C4-2B (cell line): ENCODE measurements at regions not wholly inside any gene's neighbourhood (a gene's known extent, or its start where the extent isn't known, plus 50 kb on each side); places are given as distances from the start of the nearest gene placed in this dataset.

Experiments
- CTCF ChIP-seq: fragments of 450-650 bp; conservative IDR thresholded peaks from 2 replicates; pipeline ENCODE4 v1.5.1; 2017; ENCODE audit warnings: mild to moderate bottlenecking
- ZFX ChIP-seq: fragments of 450-650 bp; IDR thresholded peaks from 2 replicates; pipeline ENCODE4 v1.6.1; 2017

GRCh38 chr16:7031031-7031430 is 301.6 kb upstream of the RBFOX1 start:
- TF ChIP-seq CTCF (no peak), ZFX (no peak)
